Stimulated activated CD8-positive, alpha-beta memory T cell treated with anti-CD3 and anti-CD28 coated beads, Interleukin-4, amount 100 ng/mL, for 48 hours (primary cell): ENCODE measurements at regions not wholly inside any gene's neighbourhood (a gene's known extent, or its start where the extent isn't known, plus 50 kb on each side); places are given as distances from the start of the nearest gene placed in this dataset.
A peak's percentile ranks its signal among the peaks of the same experiment; 100 is the strongest.
"Not testable (repeated sequence)": the region's sequence is repeated elsewhere in the genome, so short reads cannot be mapped to it uniquely, and the experiment has no call there.

ENCODE experiments used
- DNase-seq: peaks from one replicate; pipeline ENCODE4 v3.0.0-alpha.2; 2020

GRCh38 chr6:43931201-43931600 lies 161.2 kb downstream of the VEGFA start:
- no peak for DNase-seq

- no peak for DNase-seq
These were observed 160.6 kb downstream of the VEGFA start for GRCh38 chr6:43930440-43931154.

GRCh38 chr6:43929511-43929910 lies 159.5 kb downstream of the VEGFA start:
- DNase-seq = no peak

GRCh38 chr6:43927532-43928210 lies 157.7 kb downstream of the VEGFA start:
- no peak for DNase-seq

- DNase-seq = no peak
These were observed 156.9 kb downstream of the VEGFA start for GRCh38 chr6:43926634-43927531.

GRCh38 chr6:43925636-43926139 lies 155.7 kb downstream of the VEGFA start:
- DNase-seq = not testable (repeated sequence)

GRCh38 chr6:43924222-43924702 lies 154.3 kb downstream of the VEGFA start:
- peak; percentile 78 for DNase-seq

- DNase-seq = no peak
These were observed 153.6 kb downstream of the VEGFA start for GRCh38 chr6:43923376-43924221.

- DNase-seq = no peak
These were observed 152.7 kb downstream of the VEGFA start for GRCh38 chr6:43922426-43923375.

GRCh38 chr6:43921548-43922425 lies 151.8 kb downstream of the VEGFA start:
- no peak for DNase-seq

- no peak for DNase-seq
These were observed 151.0 kb downstream of the VEGFA start for GRCh38 chr6:43921039-43921438.

GRCh38 chr6:43919774-43920173 lies 149.8 kb downstream of the VEGFA start:
- no peak for DNase-seq

GRCh38 chr6:43917878-43918382 lies 147.9 kb downstream of the VEGFA start:
- no peak for DNase-seq

GRCh38 chr6:43916924-43917877 lies 147.2 kb downstream of the VEGFA start:
- no peak for DNase-seq

GRCh38 chr6:43915986-43916923 lies 146.2 kb downstream of the VEGFA start:
- DNase-seq = no peak

- DNase-seq = no peak
These were observed 145.3 kb downstream of the VEGFA start for GRCh38 chr6:43915208-43915869.
